GM18498 (cell line): ENCODE measurements at regions not wholly inside any gene's neighbourhood (a gene's known extent, or its start where the extent isn't known, plus 50 kb on each side); places are given as distances from the start of the nearest gene placed in this dataset.
"Not testable (repeated sequence)": the region's sequence is repeated elsewhere in the genome, so short reads cannot be mapped to it uniquely, and the experiment has no call there.

ENCODE experiments used
- ATAC-seq: cut with Tn5 transposase; IDR thresholded peaks from one replicate; pipeline ENCODE4 v1.9.1; 2021; ENCODE audit warnings: mild to moderate bottlenecking, moderate library complexity; ENCODE audit not compliant: unreplicated experiment

DNA sequence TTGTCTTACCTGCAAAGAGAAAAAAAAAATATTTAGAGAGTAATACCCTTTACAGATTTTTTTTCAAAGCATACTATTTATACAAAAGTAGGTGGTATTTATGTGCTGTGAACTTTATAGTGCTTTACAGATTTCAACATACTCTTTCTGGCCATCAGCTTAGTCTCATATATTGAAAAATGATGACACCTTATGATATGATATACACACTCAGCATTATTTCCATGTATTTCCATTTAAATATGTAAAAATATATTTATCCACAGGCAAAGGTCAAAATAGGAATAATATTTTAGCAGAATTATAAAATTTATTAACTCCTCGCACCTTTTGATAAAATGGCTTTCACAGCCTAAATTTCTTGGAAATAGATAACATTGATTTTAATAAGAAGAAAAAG is 815.8 kb upstream of the EPHA5 start:
- no peak for ATAC-seq

- no peak for ATAC-seq
Measured at GRCh38 chr4:66482186-66482585, 811.9 kb upstream of the EPHA5 start.

DNA sequence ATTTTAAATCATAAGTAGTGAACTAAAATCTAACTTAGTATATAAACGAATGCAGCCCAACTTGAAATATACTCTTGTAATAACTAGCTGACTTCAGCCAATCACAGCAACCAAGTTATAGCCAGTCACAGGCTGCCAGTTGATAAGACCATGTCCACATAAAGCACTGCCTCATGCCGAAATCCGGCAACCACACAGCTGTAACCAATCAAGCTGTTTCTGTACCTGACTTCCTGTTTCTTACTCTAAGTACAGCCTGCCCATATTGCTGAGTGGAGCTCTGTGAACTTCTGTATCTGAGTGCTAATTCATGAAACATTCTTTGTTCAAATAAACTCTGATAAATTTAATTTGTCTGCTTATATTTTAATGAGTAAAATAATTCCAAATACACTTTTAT is 805.3 kb upstream of the EPHA5 start:
- ATAC-seq, result no peak

DNA sequence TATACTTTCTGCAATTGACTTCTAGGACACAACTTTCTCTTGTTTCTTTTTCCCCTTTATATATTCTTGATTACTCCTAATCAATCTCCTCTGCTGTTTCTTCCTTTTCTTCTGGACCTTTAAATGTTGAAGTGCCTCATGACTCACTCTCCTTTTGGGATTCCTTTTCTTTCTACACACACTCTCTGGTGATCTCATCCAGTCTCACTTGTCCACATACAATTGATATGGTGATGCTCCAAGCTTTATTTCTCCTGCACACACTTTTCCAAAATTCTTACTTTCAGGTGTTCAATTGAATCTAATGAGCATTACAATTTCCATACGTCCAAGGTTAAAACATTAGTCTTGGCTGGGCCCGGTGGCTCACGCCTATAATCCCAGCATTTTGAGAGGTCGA is 794.8 kb upstream of the EPHA5 start:
- no peak for ATAC-seq

DNA sequence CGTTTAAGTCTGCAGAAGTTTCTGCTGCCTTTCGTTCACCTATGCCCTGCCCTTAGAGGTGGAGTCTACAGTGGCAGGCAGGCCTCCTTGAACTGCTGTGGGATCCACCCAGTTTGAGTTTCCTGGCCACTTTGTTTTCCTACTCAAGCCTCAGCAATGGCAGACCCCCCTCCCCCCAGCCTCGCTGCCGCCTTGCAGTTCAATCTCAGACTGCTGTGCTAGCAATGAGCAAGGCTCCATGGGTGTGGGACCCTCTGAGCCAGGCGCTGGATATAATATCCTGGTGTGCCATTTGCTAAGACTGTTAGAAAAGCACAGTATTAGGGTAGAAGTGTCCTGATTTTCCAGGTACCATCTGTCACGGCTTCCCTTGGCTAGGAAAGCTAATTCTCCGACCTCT is 792.6 kb upstream of the EPHA5 start:
- not testable (repeated sequence) for ATAC-seq

DNA sequence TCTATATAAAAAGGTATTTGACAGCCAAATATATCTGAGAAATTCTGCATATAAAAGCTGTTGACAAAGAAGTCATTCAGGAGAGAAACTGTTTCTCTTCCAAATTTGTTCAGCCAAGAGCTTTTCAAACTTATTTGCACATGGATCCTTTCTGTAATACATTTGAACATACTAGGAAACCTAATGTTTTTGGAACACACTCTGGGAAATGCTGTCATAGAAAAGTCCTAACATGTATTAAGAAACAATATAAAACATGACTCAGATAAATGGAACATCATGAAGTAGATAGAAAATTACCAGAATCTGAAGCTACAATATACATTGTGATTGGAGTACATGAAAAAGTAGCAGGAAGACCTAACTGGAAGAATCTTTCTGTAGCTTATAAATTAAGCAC is 781.5 kb upstream of the EPHA5 start:
- ATAC-seq, result no peak

DNA sequence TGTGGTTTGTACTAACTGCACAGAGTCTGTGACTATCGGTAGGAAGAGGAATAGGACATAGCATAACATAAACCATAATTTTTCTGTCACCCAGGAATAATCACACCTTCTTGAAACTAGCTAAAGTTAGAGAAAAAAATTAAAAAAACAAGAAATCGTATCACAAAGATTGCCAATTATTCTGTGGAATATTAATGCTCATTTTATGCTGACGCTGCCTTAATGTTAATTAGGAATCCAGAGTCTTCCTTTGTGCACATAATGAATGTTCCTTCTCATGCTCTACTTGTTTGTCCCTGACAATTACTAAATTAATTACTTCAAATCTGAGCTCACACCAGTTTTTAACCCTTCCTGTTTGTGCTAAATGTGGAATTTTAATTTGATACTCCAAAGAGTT is 772.7 kb upstream of the EPHA5 start:
- ATAC-seq, result no peak

DNA sequence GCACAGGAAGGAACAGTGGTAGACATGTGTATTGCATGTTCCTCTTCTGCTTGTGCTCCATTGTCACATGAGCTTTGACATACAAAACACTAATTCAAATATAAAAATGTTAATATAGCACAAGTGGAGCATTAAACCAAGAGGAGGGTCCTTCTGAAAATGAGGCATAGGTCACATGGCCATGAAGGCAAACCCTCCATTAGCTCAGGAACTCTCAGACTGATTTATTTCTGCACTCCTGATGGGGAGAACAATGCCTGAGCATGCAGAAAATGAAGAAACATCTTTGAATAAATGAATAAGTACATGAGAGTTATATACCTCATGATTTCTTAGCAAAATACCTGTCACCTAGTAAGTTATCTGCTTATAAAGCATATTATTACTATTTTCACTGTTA is 769.2 kb upstream of the EPHA5 start:
- ATAC-seq, result no peak

DNA sequence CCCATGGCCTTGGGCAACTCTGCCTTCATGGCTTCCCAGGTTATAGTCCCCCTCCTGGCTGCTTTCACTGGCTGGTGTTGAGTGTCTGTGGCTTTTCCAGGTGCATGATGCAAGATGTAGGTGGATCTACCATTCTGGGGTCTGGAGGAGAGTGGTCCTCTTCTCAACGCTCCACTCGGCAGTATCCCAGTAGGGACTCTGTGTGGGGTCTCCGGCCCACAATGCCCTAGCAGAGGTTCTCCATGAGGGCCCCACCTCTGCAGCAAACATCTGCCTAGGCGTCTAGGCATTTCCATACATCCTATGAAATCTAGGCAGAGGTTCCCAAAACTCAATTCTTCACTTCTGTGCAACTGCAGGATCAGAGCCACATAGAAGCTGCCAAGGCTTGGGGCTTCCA is 763.4 kb upstream of the EPHA5 start:
- no peak for ATAC-seq

GRCh38 chr4:66430856-66431255 is 760.6 kb upstream of the EPHA5 start:
- ATAC-seq, result no peak

DNA sequence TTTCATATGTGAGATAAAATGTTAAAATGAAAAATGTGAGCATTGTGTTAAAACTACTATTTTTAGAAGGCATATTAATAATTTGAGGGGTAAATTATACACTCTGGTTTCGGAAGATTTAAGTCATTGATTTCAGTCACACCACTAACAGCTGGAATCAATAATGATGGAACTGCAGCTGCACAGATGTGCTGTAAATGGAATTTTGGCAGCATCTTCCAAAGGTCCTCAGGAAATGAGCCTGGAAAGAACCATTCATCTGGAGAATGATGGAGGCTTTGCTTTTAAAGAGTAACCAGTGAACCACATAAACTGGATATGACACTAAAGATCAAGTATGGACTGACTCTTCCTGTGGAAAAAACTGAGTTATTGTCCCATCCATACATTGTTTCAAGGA is 759.0 kb upstream of the EPHA5 start:
- ATAC-seq, result no peak

- ATAC-seq, result no peak
Measured at GRCh38 chr4:66416425-66416824, 746.1 kb upstream of the EPHA5 start.

DNA sequence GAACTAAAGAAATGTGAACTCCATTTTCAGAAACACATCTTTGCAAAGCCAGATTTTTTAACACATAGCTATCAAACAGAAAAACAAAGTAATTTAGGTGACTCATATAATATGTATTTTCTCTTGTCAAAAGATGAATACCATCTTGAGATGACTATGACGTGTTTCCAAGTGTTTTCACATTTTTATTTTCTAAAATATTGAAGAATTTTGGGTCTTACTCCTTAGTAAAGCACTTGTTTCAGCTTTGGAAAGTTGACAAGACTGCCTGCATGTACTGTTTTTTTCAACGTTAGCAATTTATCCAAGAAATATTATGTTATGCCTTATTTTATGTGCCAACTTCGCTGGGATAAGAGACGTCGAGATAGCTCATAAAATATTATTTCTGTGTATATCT is 733.9 kb upstream of the EPHA5 start:
- ATAC-seq, result no peak

- ATAC-seq, result no peak
Measured at GRCh38 chr4:66376921-66377320, 706.6 kb upstream of the EPHA5 start.

- ATAC-seq, result no peak
Measured at GRCh38 chr4:66376396-66376795, 706.1 kb upstream of the EPHA5 start.

DNA sequence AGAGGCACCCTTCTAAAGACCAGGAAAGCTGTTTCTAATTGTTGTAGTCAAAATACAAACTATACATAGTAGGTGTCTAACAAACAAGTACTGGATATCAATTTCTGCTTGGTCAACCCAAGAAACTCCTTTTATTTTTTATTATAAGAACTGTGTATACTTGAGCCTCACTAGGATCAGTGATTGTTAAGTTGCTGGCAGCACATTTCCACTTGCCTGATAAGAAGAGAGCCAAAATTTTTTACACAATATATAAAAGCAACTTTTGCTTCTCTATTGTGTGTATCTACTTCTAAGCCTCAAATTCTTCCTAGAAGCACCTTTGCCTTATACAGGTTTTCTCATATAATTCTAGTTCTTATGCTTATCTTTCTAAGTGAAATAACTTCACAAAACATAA is 703.0 kb upstream of the EPHA5 start:
- ATAC-seq, result no peak

DNA sequence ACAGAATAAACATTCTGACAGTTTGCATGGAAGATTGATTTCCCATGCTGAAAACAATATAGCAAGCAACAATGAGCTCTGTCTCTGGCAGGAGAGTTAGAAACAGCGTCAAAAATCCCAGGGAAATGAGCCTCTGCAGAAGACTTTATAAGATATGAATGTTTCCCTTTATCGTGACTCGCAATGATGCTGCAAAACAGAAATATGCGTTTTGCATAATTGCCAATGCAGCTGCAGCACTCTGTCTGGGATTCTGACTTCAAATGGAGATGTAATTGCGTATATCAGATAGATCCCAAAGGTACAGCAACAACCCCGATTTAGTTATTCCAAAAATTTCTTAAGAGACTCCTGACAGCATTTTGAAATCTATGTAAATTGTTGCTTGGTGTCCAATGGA is 702.4 kb upstream of the EPHA5 start:
- no peak for ATAC-seq

DNA sequence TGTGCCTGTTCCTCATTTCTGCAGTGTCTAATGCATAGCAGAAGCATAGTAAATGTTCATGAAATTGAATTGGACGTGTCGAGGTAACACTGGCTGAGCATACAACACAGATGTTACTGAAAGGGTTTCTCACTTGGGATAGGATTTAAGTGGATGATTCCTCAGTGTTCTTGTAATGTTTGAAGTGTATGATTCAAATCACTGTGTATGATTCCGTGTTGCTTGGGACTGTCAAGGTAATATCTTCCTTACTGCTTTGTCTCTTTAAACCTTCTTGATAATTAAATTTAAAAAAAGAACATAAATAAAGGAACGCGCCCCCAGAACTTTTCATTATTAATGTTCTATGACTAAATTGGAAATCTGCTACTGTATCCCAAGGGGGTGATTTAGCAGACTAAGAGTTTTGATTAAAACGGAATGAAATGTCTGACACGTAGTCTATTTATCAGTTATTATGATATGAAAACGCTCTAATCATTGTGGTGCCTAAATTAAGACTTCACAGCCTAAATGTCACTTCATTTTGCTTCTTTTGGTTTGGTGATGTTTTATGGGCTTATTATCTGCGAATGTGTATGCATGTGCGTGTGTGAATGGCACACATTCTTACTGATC is 696.9 kb upstream of the EPHA5 start:
- no peak for ATAC-seq

DNA sequence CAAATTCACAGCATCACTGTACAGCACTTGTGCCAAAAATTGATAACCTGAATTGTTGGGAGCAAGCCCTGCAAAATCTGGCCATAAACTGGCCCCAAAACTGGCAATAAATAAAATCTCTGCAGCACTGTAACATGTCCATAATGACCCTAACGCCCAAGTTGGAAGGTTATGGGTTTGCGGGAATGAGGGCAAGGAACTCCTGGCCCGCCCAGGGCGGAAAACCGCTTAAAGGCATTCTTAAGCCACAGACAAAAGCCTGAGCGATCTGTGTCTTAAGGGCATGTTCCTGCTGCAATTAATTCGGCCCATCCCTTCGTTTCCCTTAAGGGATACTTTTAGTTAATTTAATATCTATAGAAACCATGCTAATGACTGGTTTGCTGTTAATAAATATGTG is 690.1 kb upstream of the EPHA5 start:
- ATAC-seq, result not testable (repeated sequence)

DNA sequence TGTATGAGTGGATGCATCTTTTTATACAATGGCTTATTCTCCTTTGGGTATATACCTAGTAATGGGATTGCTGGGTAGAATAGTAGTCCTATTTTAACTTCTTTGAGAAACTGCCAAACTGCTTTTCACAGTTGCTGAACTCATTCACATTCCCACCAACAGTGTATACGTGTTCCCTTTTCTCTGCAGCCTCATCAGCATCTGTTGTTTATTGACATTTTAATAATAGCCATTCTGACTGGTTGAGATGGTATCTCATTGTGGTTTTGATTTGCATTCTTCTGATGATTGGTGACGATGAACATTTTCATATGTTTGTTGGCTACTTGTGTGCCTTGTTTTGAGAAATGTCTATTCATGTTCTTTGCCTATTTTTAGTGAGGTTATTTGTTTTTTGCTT is 687.0 kb upstream of the EPHA5 start:
- ATAC-seq, result no peak

DNA sequence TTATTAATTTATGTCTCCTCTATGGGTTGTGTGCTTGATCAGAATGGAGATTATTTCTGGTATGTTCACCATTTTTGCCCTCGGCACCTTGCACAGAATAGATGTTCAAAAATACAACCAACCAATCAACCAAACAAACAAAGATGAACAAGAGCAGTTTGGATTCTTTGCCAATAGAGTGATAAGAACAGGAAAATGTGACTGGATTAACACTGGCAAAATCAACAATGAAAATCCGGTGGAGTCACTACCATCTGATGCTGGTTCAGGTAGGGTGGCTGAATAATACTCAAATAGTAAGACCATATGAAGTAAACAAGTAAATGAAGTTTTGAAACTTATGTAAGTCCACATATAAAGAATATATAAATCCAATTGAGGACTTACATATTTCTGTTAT is 685.0 kb upstream of the EPHA5 start:
- no peak for ATAC-seq

- ATAC-seq, result no peak
Measured at GRCh38 chr4:66351761-66352160, 681.5 kb upstream of the EPHA5 start.

DNA sequence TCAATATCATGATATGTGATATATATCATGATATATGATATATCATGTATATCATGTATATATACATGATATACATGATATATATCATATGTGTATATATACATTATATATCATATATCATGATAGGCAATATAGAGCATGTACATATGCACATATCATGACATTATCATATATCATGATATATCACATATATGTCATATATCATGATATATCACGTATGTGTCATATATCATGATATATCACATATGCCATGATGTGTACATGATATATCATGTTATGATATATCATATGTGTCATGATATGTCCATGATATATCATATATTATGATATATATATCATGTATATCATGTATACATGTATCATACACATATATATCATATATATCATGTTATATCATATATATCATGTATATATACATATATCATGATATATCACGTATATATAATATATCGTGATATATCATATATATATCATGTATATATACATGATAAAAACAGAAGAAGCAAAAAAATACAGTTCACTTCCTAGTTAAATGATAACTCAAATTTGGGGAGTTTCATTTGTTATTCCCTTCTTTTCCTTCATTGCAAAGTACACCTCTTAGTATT is 670.1 kb upstream of the EPHA5 start:
- no peak for ATAC-seq
